ENCODE measurements at regions not wholly inside any gene's neighbourhood (a gene's known extent, or its start where the extent isn't known, plus 50 kb on each side); places are given as distances from the start of the nearest gene placed in this dataset.

DNA sequence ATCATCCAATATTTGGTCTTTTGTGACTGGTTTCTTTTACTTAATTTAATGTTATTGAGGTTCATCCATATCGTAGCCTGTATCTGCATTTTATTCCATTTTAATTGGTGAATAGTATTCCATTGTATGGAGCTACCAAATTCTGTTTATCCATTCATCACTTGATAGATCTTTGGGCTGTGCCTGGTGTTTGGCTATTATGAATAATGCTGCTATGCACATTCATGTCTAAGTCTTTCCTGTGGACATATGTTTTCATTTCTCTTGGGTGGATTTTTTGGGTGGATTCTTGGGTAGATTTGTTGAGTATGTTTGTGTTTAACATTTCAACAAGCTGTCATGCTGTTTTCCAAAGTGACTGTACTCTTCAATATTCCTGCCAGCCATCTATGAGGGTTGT lies 52.5 kb upstream of the NEDD4L start:
- DNase-seq = no peak

DNA sequence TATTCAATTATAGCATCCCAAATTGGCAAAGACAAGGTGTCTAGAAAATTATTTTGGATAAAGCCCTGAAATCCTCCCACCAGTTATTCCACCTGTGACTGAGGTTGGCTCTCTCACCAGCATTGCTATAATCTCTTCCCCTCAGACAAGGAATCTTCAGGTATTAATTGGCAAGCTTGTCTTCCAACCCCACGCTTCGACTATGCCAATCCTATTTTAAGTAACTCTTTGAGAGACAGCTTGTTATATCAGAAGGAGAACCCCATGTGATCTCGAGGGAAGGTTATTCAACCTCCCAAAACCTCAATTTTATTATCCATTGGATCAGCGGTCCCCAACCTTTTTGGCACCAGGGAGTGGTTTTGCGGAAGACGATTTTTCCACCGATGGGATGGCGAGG lies 54.5 kb upstream of the NEDD4L start:
- no peak for DNase-seq

DNA sequence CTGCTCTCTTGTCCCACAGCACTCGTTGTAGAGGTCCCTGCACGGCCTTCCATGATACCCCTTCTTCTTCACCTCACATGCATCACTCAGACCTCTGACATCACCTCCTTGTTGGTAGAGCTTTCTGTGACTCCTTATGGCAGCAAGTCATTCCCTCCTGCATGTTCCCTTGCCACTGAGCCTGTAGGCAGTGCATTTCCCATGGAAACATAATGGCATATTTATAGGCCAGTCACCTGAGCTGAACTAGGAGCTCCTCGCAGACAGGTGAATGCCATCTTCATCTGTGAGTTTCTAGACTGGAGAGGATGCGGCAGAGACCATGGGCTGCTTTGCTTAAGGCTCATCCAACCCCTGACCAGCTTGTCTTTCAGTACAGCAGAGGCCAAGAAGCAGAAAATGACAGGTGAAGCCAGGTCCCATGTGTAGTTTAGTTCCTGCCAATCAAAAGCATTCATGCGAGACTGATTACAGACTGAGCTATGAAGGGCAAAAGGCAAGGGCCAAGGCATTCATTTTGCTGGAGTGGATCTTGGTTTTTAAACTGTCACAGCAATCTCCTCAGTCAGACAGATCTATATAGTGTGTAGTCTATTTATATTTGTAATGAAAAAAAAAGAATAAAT lies 59.4 kb upstream of the NEDD4L start:
- no peak for DNase-seq

DNA sequence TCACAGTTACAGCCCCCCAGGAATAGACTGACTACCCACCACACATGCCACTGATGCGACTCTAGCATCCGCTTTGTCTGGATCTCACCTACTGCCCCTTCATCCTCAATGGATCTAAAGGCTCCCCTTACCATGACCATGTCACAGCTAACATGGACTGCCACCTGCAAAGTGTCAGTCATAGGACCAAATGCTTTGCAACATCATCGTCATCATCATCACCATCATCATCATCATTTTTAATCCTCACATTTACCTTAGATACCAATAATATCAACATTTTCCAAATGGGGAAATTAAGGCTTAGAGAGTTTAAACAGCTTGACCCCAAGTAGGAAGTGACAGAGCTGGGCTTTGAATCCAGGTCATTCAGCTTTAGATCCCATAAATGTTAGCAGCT lies 60.1 kb upstream of the NEDD4L start:
- no peak for DNase-seq

DNA sequence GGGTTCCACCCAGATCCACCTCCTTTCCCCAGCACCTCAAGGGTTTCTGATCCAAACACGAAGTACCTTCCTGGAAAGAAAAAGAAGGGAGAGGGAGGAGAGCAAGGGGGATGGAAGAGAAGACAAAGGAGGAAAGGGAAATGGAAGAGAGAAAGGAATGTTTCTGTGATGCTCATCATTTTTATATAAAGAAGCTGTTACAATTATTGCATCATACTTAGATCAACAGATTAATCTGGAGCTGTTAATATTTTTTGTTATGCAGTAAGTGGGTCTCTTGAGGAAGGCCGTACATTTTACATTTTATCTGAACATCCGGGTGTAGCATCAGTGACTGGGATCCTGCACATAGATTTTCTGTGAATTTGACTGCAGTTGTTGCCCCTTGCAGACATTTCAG lies 60.6 kb upstream of the NEDD4L start:
- no peak for DNase-seq

DNA sequence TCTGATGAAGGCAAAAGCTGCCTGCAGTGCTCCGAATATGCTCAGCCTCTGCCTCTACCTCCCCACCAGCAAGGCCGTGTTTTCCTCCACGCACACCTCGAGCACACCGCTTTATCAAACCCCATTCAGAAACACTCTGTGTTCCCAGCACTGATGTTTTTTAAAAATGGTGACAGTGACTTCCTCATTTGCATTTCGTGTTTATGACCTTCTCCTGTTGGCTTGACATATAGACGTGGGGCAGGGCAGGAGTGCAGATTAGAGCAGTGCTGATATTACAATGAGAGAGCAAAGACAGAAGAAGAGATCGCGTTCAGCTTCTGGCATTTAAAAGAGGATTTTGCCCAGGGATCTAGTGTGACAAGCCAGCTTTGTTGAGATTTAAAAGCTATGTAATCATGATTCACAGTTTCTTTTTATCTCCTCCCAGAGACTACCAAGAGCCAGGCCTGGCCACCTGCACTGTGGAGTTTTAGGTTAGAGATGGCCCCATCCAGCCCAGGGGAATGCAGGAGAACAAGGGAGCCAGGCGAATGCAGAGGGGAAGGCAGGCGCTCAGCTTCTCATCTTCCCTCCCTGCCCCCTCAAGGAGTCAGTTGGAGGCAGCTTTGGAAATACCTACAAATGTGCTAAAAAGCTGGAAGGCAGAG lies 61.5 kb upstream of the NEDD4L start:
- no peak for DNase-seq

DNA sequence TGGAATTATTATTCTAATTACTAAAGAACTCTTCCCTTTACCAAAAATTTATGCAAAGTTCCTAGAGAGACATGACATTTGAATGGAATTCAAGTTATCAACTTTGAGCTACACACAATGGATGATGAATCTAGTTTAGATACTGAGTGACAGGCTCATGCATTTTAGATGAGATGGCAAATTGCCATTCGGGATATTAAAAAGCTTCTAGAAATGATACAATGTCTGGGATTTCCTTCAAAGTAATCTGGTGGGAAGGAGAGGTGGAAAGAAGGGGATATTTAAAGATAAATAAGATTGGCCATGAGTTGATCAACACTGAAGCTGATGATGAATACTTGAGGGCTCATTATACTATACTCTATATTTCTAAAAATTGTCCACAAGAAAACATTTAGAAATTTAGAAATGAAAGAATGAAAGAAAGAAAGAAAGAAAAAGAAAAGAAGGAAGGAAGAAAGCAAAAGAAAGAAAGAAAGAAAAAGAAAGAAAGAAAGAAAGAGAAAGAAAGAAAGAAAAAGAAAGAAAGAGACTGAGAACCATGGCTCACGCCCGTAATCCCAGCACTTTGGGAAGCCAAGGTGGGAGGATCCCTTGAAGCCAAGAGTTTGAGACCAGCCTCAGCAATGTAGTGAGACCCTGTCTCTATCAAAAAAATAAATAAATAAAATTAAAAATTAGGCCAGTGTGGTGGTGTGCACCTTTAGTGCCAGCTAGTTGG lies 62.6 kb upstream of the NEDD4L start:
- no peak for DNase-seq

DNA sequence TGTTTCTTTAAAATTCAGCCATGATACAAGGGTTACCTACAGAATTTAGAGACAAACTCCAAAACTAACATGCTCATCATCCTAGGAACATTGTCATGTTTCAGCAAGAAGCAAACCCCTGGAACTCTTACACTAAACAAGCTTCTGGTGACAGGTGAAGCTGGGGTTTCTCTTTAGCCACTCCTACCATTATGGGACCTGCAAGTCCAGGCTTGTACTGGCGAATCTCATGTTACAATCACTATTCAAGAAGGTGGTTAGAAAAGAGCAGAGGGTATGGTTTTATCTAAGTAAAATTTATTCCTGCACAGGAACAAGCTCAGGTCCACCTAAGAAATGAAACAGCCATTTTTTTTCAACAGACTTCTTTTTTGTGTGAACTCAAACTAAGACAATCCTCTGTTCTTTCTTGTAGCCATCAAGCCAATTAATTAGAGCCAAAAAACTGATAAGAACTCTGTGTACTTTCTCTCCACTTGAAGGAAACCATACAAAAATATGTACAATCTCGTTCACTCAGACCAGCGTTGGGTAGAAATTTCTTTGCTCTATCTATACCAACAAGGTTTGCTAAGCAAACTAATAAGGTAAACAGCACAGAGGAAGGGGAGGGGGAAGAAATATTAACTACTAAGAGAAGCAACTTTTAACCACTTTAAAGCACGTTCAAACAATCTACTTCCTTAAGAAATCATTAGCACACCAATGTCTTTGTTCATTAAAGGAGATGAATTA lies 63.3 kb upstream of the NEDD4L start:
- DNase-seq = peak; percentile 33

DNA sequence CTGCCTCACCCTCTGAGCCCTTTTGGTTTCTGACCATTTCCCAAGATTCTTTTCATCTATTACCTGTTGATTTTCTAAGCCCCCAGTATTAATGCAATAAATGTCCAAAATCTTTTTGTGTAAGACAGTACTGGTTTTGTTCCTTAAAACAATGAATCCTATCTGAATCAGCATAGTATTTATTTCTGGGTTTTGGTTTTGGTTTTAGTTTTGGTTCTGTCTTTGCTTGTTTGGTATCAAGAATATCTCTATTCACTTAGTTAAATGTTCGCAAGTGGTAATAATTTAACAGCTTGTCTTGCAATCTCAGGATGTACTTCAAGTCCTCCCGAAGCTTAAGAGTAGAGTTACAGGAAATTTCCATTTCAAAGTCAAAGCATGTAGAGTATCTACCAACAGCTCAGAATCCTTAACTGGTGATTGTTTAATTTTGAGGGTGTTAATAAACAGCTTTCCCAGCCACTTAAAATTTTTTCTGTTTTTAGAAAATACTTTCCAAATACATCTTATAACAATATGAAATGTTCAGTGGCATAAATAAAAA lies 67.7 kb upstream of the NEDD4L start:
- no peak for DNase-seq

DNA sequence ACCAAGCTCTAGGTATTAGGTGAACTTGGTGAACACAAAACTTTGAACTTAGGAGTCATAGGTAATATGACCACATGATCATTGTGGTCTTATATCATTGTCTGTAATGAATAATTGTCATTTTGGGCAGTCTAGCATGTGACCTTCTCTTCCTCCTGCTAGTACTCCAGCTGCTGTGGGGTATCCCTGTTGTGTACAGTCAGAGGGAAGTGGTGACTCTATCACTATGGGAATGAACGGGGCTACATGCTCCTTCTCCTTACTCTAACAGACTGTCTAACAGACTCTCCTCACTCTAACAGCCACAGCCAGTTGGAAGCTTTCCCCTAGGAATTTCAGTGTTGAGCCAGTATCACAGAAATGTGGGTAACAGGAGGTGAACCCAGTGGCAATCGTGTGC lies 68.2 kb upstream of the NEDD4L start:
- DNase-seq = no peak

DNA sequence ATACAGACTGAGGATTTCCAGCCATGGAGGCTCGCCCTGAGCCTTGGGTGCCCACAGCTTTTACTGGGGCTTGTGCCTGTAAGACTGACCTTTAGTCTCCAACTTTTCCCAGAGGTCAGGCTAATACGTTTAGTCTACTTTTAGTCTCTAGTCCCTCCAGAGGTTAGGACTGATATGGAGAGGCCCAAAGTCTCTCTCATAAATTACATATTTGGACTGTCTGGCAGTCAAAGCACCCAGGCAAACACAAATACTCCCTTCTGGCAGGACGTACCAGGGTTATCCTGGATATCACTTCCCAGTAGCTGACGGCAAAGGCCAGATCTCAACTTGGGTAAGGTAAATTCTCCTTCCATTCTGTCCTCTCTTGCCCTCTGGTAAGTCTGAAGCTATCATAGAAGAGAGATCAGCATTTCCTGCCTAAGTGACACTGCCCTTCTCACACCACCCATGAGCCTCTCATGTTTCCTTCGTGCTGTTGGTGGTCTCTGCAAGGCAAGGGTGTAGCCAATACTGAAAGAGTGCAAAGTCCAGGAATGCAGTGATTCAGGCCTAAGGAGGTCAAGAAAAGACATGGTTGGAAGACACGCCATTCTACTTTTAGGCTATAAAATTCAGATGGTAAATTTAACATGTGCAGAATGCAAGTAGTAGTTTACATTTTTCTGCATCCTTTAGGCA lies 69.3 kb upstream of the NEDD4L start:
- no peak for DNase-seq

DNA sequence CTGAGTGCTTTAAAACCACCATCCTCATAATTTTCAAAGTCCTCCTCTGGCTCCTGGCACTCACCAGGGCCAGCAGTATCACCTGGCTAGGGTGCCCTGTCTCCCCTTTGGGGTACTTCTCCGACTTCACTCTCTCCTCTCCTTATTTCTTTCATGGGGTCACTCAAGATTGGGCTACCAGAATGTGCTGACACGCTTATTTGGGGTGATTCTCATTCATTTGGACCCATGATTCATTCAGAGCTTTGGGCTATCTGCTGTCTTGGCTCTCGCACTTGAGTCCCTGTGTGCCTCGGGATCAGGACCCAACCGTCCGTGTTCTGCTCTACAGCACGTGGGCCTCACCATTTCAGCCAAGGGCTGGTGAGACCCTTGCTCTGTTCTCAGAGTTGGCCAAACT lies 70.1 kb upstream of the NEDD4L start:
- DNase-seq = no peak

DNA sequence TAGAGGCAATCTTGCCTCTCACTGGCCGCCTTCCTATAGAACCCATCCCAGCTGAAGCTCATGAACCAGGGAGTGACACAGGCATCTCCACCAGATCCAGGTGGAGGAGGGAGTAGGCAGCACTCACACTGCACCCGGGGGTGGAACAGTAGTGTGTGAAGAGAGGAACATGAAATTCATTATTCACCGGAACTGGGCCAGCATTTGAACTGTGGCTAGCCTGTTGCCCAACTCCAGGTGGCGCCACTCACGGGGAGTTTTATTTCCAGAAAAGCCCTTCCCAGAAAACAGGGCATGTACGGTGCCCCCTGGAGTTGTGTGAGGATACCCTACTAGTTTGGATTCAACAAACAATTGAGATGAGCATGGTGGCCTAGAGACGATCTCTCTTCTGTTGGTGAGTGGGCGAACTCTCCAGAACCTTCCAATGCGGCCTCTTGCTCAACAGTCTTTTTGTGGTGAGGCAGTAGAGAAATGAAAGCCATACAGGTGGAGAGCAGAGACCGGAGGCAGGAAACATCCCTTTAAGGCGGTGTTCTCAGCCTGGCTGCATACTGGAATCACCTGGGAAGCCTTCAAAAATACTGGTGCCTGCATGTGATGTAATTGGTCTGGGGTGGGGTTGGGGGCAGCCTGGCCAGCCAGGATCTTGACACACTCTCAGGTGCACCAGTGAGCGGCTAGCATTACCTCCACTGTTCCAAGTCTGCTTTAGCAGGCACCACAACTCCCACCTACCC lies 73.5 kb upstream of the NEDD4L start:
- no peak for DNase-seq

DNA sequence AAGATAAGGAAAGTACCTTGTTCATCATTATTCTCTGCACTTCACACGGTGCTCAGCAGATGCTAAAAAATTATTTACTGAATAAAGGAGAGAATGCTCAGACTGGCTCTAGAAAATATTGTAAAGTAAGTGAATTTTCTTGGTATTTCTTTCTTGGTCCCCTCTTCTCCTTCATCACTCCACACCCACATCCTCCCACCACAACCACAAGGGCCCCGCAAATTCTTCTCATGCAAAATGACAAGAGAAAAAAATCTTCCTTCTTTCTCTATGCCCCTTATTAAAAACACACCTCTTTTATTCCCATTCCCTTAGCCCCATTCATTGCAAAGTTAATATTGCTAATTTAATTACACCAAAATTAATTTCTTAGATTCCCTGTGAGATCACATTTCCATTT lies 74.2 kb upstream of the NEDD4L start:
- no peak for DNase-seq

DNA sequence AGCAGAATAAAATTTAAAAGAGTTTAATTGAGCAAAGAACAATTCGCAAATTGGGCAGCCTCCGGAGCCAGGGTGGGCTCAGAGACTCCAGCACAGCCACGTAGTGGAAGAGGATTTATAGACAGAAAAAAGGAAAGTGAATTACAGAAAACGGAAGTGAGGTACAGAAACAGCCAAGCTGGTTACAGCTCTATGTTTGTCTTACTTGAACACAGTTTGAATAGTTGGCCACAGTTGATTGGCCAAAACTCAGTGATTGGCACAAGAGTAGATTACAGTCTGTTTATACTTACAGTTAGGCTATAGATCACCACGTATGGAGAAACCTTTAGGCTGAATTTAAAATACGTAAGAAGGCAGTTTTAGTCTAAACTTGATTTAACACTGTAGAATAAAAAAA lies 78.8 kb upstream of the NEDD4L start:
- no peak for DNase-seq

DNA sequence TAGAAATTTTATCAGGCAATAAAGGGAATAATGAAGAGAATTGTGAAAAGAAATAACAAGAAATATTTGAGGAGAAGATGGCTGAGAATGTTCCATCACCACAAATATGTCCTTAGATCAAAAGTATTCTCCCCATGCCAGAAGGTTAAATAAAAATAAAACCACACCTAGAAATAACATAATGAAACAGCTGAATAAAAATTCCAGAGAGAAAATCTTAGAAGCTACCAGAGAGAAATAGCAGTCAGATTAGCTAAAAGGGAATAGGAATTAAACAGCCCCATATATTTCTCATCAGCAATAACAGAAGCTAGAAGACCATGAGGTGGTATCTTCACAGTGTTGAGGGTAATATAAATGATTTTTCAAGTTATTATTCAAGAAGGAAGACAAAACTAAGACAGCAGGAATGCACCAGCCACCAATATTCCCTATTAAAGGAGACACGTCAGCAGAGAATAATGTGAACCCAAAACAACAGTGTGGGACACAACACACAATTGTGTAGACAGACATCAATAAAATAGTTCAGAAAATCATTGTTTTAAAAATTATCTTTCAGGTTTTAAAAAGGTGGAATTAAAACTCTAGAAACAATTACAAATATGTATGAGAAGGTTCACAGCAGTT lies 82.0 kb upstream of the NEDD4L start:
- no peak for DNase-seq

DNA sequence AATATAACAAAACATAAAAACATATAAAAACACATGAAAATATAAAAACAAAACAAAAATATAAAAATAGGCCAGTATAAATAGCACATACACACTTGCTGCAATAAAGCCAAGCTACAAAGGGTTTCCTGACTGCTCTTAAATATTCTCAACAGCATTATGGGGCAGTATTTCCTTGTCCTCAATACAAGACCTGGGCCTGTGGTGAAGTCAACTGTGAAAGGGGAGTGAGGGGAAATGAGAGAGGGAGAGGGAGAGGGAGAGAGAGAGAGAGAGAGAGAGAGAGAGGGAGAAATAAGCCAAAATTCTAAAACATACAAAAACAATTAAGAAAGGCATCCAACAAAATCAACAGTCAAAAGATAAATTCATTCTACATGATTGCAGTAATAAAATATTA lies 82.6 kb upstream of the NEDD4L start:
- no peak for DNase-seq

DNA sequence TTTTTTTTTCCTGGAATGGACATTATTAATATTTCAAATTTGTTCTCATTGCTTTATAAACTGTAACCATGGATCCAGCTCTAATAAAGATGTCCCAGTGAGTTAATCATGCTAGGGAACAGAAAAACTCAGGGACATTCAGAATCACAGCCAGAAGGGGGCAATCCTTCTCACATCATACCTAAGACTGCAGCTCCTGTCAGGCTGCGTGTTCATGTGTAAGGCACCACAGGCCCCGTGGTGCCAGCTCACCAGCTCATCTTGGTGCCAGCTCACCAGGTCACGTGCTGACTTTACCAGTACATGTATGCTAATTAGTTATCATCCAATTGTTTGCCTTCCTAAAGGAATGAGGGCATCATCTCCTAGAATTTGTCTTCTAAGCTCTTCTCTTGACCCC lies 84.7 kb upstream of the NEDD4L start:
- DNase-seq = no peak

DNA sequence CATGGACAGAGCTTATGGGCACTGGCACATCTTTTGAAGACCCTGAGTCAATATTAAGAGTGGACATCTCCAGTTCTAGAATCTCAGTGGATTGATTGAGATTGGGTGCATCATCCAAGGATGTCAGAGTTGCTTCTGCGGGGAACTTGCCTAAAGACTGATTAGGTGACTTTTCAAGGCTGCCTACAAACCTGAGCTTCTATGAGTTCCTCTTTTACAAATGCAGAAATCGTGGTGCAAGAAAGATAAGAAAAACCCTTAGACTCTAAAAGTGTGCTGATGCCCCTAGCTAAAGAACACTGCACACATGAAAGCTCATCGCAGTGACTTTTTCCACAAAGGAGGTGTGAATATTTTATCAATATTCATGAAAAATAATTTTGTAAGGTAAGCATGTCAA lies 86.8 kb upstream of the NEDD4L start:
- no peak for DNase-seq

DNA sequence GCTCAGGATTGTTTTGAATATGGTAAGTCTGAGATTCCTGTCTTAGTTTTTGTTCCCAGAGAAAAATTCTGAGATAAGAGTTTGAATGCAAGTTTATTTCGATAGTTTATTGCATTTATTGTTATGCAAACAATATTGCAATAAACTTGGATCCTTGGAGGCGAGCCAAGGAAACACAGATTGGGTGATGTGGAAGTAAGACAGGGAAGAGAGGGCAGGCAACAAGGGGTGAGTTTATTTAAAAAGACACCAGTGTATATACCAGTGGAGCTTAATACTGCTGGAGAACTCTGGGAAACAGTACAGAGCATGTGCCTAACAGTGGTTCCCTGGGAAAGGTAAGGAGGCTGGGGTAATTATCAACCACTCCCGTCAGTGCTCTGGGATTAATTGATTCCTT lies 87.5 kb upstream of the NEDD4L start:
- DNase-seq = no peak

DNA sequence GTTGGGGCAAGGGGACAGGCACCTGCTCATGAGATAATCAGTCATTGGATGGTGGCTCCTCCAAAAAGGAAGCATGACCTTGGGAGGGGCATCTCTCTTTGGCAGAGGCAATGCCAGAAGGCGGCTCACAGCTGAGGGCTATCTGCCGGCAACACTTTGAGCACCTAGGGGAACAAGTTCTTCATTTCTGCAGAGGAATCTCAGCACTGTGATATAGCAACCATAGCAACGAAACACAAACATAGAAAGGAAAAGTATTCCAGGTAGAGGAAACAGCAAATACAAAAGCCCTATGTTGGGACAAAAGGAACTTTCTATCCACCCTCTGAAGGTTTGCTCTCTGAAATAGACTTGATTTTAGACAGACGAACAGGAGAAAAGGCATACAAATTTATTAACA lies 89.1 kb upstream of the NEDD4L start:
- DNase-seq = no peak

DNA sequence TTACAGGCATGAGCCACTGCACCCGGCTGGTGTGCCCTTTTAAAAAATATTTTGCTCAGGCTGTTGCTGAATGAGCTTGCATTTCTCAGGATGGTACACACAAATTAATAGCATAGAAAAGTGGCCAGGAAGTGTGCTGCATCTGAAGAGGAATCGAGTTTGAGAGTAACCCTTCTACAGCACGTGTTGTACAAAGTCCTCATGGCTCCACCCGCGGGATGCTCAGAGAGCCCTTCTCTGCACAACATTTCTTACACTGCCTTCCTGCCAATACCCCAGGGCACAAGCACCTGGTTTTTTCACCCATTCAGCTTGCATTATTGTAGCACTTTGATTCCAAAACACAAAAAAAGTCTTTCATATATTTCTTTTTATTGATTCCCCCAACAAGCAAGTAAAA lies 90.1 kb upstream of the NEDD4L start:
- DNase-seq = no peak
